MCF 10A (cell line): ENCODE measurements at regions not wholly inside any gene's neighbourhood (a gene's known extent, or its start where the extent isn't known, plus 50 kb on each side); places are given as distances from the start of the nearest gene placed in this dataset.

Experiments
- BruUV-seq: library from RNA; stranded (reverse); fragments of 400-500 nt; replicated peaks from 2 replicates; lab custom pipeline; 2021; lab: Mats Ljungman, UMichigan
- CTCF ChIA-PET: fragments of 300-600 bp; sonication (Branson Sonifier 250); formaldehyde crosslinking; extraction: SDS; loops from one replicate; lab custom pipeline; 2021; ENCODE audit warnings: antibody characterized with exemption, inconsistent platforms; lab: Yijun Ruan, JAX
- POLR2A ChIA-PET: fragments of 300-600, 350-650 bp; sonication (Branson Sonifier 250); formaldehyde crosslinking; extraction: SDS; loops from one replicate; lab custom pipeline; 2020; ENCODE audit warnings: antibody characterized with exemption, inconsistent platforms; lab: Yijun Ruan, JAX
- DNase-seq: peaks from one replicate; pipeline ENCODE4 v3.0.0-alpha.2; 2018; ENCODE audit not compliant: unreplicated experiment
- H3K27ac Mint-ChIP-seq: one replicate; pipeline ENCODE4 v1.8.0; 2022; ENCODE audit warnings: mild to moderate bottlenecking, low read depth, mixed read lengths; ENCODE audit not compliant: unreplicated experiment
- H3K27me3 Mint-ChIP-seq: one replicate; pipeline ENCODE4 v1.8.0; 2022; ENCODE audit warnings: mixed read lengths; ENCODE audit not compliant: insufficient read depth, unreplicated experiment
- H3K36me3 Mint-ChIP-seq: one replicate; pipeline ENCODE4 v1.8.0; 2022; ENCODE audit warnings: mild to moderate bottlenecking, moderate library complexity, mixed read lengths; ENCODE audit not compliant: insufficient read depth, unreplicated experiment
- H3K4me1 Mint-ChIP-seq: one replicate; pipeline ENCODE4 v1.8.0; 2022; ENCODE audit warnings: mixed read lengths; ENCODE audit not compliant: insufficient read depth, unreplicated experiment
- H3K4me3 Mint-ChIP-seq: one replicate; pipeline ENCODE4 v1.8.0; 2022; ENCODE audit warnings: mild to moderate bottlenecking, moderate library complexity, mixed read lengths; ENCODE audit not compliant: unreplicated experiment
- H3K9me3 Mint-ChIP-seq: one replicate; pipeline ENCODE4 v1.8.0; 2022; ENCODE audit warnings: mixed read lengths; ENCODE audit not compliant: unreplicated experiment
- intact Hi-C: fragments of 100-400 bp; cut with micrococcal nuclease; formaldehyde crosslinking; loops from 2 replicates; pipeline ENCODE4 v1.14.1; 2022
- TF ChIP-seq, protein P1 (sequence below): fragments of 200-600 bp; IDR thresholded peaks from one replicate; pipeline ENCODE4 v1.8.0; 2022; ENCODE audit warnings: antibody characterized with exemption, mild to moderate bottlenecking; ENCODE audit not compliant: unreplicated experiment

DNA sequence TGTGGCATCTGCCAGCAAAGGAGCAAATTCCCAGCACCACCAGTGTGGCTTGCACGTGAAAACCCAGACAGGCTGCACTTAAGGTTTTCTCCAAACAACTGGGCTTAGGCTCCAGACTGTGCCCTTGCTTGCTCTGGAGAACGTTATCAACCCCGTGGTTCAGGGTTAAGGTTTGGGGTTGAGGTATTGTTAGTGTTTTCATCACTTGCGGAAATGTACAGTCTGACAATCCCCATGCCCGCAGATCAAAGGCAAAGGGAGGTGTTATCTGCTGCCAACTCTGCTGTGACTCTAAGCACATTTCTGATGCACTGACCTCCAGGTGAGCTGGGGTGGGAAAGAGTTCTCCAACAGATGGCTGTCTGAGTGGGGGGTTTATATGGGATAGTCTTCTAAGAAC is 253.5 kb upstream of the NT5C1B start:
- TF ChIP-seq, protein P1, sequence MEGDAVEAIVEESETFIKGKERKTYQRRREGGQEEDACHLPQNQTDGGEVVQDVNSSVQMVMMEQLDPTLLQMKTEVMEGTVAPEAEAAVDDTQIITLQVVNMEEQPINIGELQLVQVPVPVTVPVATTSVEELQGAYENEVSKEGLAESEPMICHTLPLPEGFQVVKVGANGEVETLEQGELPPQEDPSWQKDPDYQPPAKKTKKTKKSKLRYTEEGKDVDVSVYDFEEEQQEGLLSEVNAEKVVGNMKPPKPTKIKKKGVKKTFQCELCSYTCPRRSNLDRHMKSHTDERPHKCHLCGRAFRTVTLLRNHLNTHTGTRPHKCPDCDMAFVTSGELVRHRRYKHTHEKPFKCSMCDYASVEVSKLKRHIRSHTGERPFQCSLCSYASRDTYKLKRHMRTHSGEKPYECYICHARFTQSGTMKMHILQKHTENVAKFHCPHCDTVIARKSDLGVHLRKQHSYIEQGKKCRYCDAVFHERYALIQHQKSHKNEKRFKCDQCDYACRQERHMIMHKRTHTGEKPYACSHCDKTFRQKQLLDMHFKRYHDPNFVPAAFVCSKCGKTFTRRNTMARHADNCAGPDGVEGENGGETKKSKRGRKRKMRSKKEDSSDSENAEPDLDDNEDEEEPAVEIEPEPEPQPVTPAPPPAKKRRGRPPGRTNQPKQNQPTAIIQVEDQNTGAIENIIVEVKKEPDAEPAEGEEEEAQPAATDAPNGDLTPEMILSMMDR = no peak
- CTCF ChIA-PET = interaction anchor here (1.5 kb wide), 1 partner anchor 12 kb away, joined by 4 read pairs; no protein-coding TSS in a partner anchor
- POLR2A ChIA-PET = interaction anchor here (0.5 kb wide), 1 partner anchor 526 kb away, joined by 3 read pairs; no protein-coding TSS in a partner anchor
- BruUV-seq = no TSS peak
- DNase-seq = no peak
- peaks cover 6% of the 10 kb centered on the region for H3K36me3 Mint-ChIP-seq
- H3K27ac Mint-ChIP-seq = no peak overlapping the region
- H3K27me3 Mint-ChIP-seq = no peaks in the 10 kb centered on the region
- H3K9me3 Mint-ChIP-seq = no peaks in the 10 kb centered on the region
- H3K4me3 Mint-ChIP-seq = no peak overlapping the region
- intact Hi-C loops = no loop called here
- H3K4me1 Mint-ChIP-seq = no peaks in the 10 kb centered on the region

DNA sequence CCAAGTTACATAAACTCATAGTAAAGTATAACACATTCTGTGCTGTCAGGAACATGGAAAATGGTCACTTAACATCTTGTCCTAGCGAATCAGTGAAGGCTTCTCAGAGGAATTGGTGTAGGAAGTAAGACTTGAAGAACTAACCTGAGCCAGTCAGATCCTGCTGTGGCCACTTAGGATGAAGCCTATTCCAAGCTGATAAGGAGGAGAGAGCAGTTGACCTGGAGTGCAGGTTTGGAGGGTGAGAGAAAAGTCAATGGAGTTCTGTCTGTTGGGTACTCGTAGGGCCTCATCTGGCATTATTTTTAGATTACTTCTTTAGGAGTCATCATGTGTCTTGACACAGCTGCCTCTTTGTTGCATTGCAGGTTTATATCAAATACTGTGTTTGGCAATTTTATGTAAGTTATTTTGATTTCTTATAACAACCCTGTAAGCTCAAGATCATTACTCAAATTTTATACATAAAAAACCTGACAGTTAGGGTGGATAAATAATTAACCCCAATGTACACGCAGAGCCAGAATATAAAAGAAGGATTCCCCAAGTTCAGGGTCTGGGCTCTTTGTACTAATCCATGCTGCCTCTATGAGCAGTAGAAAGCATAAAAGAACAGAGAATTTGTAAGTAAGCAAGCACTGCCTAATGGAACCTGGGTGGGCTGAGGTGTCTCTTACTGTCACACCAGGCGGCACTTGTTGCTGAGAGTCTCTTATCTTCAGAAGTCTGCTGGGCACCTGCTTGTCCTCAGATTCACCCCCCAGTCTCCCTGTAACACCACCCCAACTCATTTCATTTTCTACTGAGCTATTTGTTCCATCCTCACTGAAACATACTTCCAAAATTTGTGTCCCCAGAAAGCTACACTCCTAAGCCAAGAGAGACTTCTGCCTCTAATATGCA is 252.1 kb upstream of the NT5C1B start:
- Mint-ChIP-seq H3K9me3 (no peaks in the 10 kb centered on the region), H3K4me1 (no peaks in the 10 kb centered on the region), H3K36me3 (peaks cover 6% of the 10 kb centered on the region), H3K27me3 (no peaks in the 10 kb centered on the region), H3K4me3 (no peak overlapping the region), H3K27ac (no peak overlapping the region)
- no TSS peak for BruUV-seq
- DNase-seq = no peak
- ChIA-PET POLR2A (no interaction called here), CTCF (interaction anchor here (0.5 to 1.5 kb wide), 3 partner anchors 13 to 322 kb away, joined by 3 to 4 read pairs (median 4); no protein-coding TSS in a partner anchor)
- intact Hi-C loops = no loop called here
- TF ChIP-seq, protein P1 = no peak

DNA sequence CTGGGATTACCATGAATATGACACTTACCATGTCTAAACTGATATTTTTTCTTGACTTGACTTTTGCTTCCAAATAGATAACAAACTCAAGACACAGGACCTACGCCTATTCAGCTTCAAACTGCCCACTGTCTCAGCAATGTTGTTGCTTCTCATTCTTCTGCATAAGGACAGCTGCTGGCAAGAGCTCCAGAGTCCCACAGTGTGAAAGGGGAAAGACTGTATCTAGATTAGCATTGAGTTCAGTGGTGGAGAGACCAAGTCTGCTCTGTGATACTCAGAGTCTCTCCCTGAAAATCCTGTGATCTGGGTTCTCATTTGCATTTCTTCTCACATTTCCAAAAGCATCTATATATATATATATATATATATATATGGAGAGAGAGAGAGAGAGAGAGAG is 247.9 kb upstream of the NT5C1B start:
- Mint-ChIP-seq H3K27ac (no peak overlapping the region), H3K4me3 (no peak overlapping the region), H3K9me3 (no peaks in the 10 kb centered on the region), H3K36me3 (peaks cover 6% of the 10 kb centered on the region), H3K27me3 (no peaks in the 10 kb centered on the region), H3K4me1 (peaks cover 7% of the 10 kb centered on the region)
- DNase-seq = no peak
- no TSS peak for BruUV-seq
- TF ChIP-seq, protein P1 = no peak
- ChIA-PET CTCF (interaction anchor here (1.0 kb wide), 1 partner anchor 18 kb away, joined by 3 read pairs; no protein-coding TSS in a partner anchor), POLR2A (no interaction called here)
- intact Hi-C loops = no loop called here

DNA sequence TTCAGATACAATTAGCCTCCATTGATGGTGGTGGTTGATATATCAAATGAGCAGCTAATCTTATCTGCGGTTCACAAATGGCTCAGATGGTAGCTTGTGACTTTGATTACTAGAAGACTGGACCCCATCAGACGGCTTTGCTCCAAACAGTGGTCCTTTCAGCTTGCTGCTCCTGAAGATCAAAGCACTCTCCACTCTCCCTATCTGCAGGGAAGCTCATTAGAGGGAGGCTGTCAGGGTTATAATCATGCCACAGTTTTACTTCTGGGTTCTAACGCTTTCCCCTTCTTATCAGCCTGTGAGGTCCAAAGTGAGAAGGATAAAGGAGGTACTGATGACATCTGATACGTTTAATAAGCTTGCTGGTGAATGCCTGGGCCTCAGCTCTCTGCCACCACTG is 247.1 kb upstream of the NT5C1B start:
- no peak overlapping the region for H3K4me3 Mint-ChIP-seq
- TF ChIP-seq, protein P1 = no peak
- peaks cover 6% of the 10 kb centered on the region for H3K36me3 Mint-ChIP-seq
- H3K27me3 Mint-ChIP-seq = no peaks in the 10 kb centered on the region
- peaks cover 7% of the 10 kb centered on the region for H3K4me1 Mint-ChIP-seq
- intact Hi-C loops = no loop called here
- CTCF ChIA-PET = interaction anchor here (1.0 kb wide), 1 partner anchor 19 kb away, joined by 3 read pairs; no protein-coding TSS in a partner anchor
- POLR2A ChIA-PET = no interaction called here
- H3K27ac Mint-ChIP-seq = no peak overlapping the region
- H3K9me3 Mint-ChIP-seq = no peaks in the 10 kb centered on the region
- BruUV-seq = no TSS peak
- DNase-seq = no peak
